HEK293T (cell line): ENCODE measurements at regions not wholly inside any gene's neighbourhood (a gene's known extent, or its start where the extent isn't known, plus 50 kb on each side); places are given as distances from the start of the nearest gene placed in this dataset.

Source experiments
- CTBP1 ChIP-seq: fragments of 450-650 bp; IDR thresholded peaks from 2 replicates; pipeline ENCODE4 v1.6.1; 2016; ENCODE audit warnings: borderline replicate concordance
- ELF4 ChIP-seq: fragments of 450-650 bp; IDR thresholded peaks from 2 replicates; pipeline ENCODE4 v1.6.1; 2017; ENCODE audit warnings: antibody characterized with exemption
- FOXA1 ChIP-seq: fragments of 450-650 bp; IDR thresholded peaks from 2 replicates; pipeline ENCODE4 v1.6.1; 2016; ENCODE audit warnings: mild to moderate bottlenecking
- FOXK2 ChIP-seq: fragments of 450-650 bp; IDR thresholded peaks from 2 replicates; pipeline ENCODE4 v1.6.1; 2016; ENCODE audit warnings: mild to moderate bottlenecking
- FOXM1 ChIP-seq: fragments of 450-650 bp; IDR thresholded peaks from 2 replicates; pipeline ENCODE4 v1.6.1; 2017; ENCODE audit warnings: mild to moderate bottlenecking, borderline replicate concordance
- LEF1 ChIP-seq: fragments of 450-650 bp; IDR thresholded peaks from 2 replicates; pipeline ENCODE4 v1.6.1; 2017; ENCODE audit warnings: mild to moderate bottlenecking, borderline replicate concordance
- SP1 ChIP-seq: fragments of 450-650 bp; IDR thresholded peaks from 2 replicates; pipeline ENCODE4 v1.6.1; 2017
- SUZ12 ChIP-seq: fragments of 450-650 bp; IDR thresholded peaks from 2 replicates; pipeline ENCODE4 v1.6.1; 2016; ENCODE audit warnings: mild to moderate bottlenecking
- ZNF384 ChIP-seq: fragments of 450-650 bp; IDR thresholded peaks from 2 replicates; pipeline ENCODE4 v1.6.1; 2016

GRCh38 chr6:119636060-119636459, 286.5 kb upstream of the MAN1A1 start:
- TF ChIP-seq SUZ12 (no peak), ELF4 (no peak), SP1 (no peak), FOXM1 (no peak), FOXK2 (no peak), ZNF384 (no peak), FOXA1 (no peak), LEF1 (no peak), CTBP1 (no peak)
